ENCODE measurements at regions not wholly inside any gene's neighbourhood (a gene's known extent, or its start where the extent isn't known, plus 50 kb on each side); places are given as distances from the start of the nearest gene placed in this dataset.

DNA sequence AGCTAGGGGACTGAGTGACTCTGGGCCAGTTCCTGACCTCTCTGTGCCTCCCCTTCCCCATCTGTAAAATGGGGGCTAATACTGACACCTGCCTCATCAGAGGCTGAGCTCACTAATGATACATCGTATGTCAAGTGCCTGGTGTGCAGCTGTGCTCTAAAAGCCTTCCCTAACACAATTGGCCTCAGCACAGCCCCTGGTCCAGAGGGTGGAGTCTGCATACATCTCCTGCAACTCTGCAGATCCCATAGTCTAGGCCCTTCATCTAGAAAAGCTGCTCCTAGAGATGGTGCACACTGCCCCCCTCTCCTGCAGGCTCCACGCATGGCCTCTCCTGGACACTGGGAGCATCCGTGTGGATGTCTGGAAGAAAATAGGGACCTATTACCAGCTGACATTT lies 255.0 kb downstream of the RPS24 start:
- TF ChIP-seq, protein P1, sequence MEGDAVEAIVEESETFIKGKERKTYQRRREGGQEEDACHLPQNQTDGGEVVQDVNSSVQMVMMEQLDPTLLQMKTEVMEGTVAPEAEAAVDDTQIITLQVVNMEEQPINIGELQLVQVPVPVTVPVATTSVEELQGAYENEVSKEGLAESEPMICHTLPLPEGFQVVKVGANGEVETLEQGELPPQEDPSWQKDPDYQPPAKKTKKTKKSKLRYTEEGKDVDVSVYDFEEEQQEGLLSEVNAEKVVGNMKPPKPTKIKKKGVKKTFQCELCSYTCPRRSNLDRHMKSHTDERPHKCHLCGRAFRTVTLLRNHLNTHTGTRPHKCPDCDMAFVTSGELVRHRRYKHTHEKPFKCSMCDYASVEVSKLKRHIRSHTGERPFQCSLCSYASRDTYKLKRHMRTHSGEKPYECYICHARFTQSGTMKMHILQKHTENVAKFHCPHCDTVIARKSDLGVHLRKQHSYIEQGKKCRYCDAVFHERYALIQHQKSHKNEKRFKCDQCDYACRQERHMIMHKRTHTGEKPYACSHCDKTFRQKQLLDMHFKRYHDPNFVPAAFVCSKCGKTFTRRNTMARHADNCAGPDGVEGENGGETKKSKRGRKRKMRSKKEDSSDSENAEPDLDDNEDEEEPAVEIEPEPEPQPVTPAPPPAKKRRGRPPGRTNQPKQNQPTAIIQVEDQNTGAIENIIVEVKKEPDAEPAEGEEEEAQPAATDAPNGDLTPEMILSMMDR (IDR thresholded peaks at IDR 0.05) = no peak
- no peak for TF ChIP-seq POLR2A (IDR thresholded peaks at IDR 0.05)

Data from right lobe of liver (tissue), 4 donors.